Glomerular visceral epithelial cell (primary cell): ENCODE measurements at regions not wholly inside any gene's neighbourhood (a gene's known extent, or its start where the extent isn't known, plus 50 kb on each side); places are given as distances from the start of the nearest gene placed in this dataset.
A peak's percentile ranks its signal among the peaks of the same experiment; 100 is the strongest.

ENCODE experiments used
- DNase-seq: peaks from one replicate; pipeline ENCODE4 v3.0.0-alpha.2; 2016; ENCODE audit errors: extremely low spot score

- no peak for DNase-seq
Observed at GRCh38 chr12:43097471-43097870, 454.5 kb downstream of the ADAMTS20 start.

- no peak for DNase-seq
Observed at GRCh38 chr12:43095669-43096280, 456.2 kb downstream of the ADAMTS20 start.

GRCh38 chr12:43094886-43095575 is 457.0 kb downstream of the ADAMTS20 start:
- DNase-seq: no peak

GRCh38 chr12:43090981-43091380 is 461.0 kb downstream of the ADAMTS20 start:
- no peak for DNase-seq

- no peak for DNase-seq
Observed at GRCh38 chr12:43087195-43088091, 464.6 kb downstream of the ADAMTS20 start.

GRCh38 chr12:43079476-43079875 is 472.5 kb downstream of the ADAMTS20 start:
- DNase-seq: no peak

GRCh38 chr12:43078976-43079375 is 473.0 kb downstream of the ADAMTS20 start:
- DNase-seq: no peak

- no peak for DNase-seq
Observed at GRCh38 chr12:43072431-43072830, 479.6 kb downstream of the ADAMTS20 start.

GRCh38 chr12:43069768-43070221 is 480.2 kb upstream of the PRICKLE1 start:
- DNase-seq: no peak

GRCh38 chr12:43066471-43066870 is 476.9 kb upstream of the PRICKLE1 start:
- DNase-seq: no peak

- peak; percentile 8 for DNase-seq
Observed at GRCh38 chr12:43063650-43064049, 474.1 kb upstream of the PRICKLE1 start.

- DNase-seq: no peak
Observed at GRCh38 chr12:43062201-43062895, 472.8 kb upstream of the PRICKLE1 start.

GRCh38 chr12:43060742-43061141 is 471.2 kb upstream of the PRICKLE1 start:
- DNase-seq: no peak

- no peak for DNase-seq
Observed at GRCh38 chr12:43058616-43059015, 469.1 kb upstream of the PRICKLE1 start.

GRCh38 chr12:43057566-43057965 is 468.0 kb upstream of the PRICKLE1 start:
- no peak for DNase-seq

GRCh38 chr12:43054085-43054484 is 464.5 kb upstream of the PRICKLE1 start:
- DNase-seq: no peak

GRCh38 chr12:43052441-43052840 is 462.9 kb upstream of the PRICKLE1 start:
- DNase-seq: no peak

- no peak for DNase-seq
Observed at GRCh38 chr12:43044241-43044640, 454.7 kb upstream of the PRICKLE1 start.

- DNase-seq: no peak
Observed at GRCh38 chr12:43038991-43039390, 449.4 kb upstream of the PRICKLE1 start.

- no peak for DNase-seq
Observed at GRCh38 chr12:43029971-43030370, 440.4 kb upstream of the PRICKLE1 start.

- DNase-seq: no peak
Observed at GRCh38 chr12:43028826-43029225, 439.3 kb upstream of the PRICKLE1 start.

GRCh38 chr12:43022838-43023237 is 433.3 kb upstream of the PRICKLE1 start:
- DNase-seq: no peak
